Ectodermal cell (in vitro differentiated cells): ENCODE measurements at regions not wholly inside any gene's neighbourhood (a gene's known extent, or its start where the extent isn't known, plus 50 kb on each side); places are given as distances from the start of the nearest gene placed in this dataset.

Experiments
- H3K27ac ChIP-seq: 2 replicates; pipeline ENCODE4 v1.7.0; 2013; ENCODE audit warnings: mild to moderate bottlenecking, low read depth, low read length; ENCODE audit not compliant: insufficient read depth, poor library complexity, severe bottlenecking
- H3K27me3 ChIP-seq: 2 replicates; pipeline ENCODE4 v1.7.0; 2013; ENCODE audit warnings: mild to moderate bottlenecking, low read length; ENCODE audit not compliant: insufficient read depth, control insufficient read depth, poor library complexity, severe bottlenecking
- H3K36me3 ChIP-seq: one replicate; pipeline ENCODE4 v1.7.0; 2013; ENCODE audit warnings: low read length; ENCODE audit not compliant: control insufficient read depth, insufficient read depth
- H3K4me1 ChIP-seq: one replicate; pipeline ENCODE4 v1.7.0; 2013; ENCODE audit warnings: low read length; ENCODE audit not compliant: control insufficient read depth, insufficient read depth
- H3K4me3 ChIP-seq: 2 replicates; pipeline ENCODE4 v1.7.0; 2013; ENCODE audit warnings: low read depth, low read length, control low read depth; ENCODE audit not compliant: insufficient read depth
- H3K9me3 ChIP-seq: 2 replicates; pipeline ENCODE4 v1.7.0; 2013; ENCODE audit warnings: mild to moderate bottlenecking, low read length, moderate library complexity; ENCODE audit not compliant: control insufficient read depth
- WGBS, 2 experiments: methylation state at CpG; one replicate each; pipeline ENCODE4 v1.1.7; 2013; ENCODE audit warnings: missing lambda C conversion rate in 2 of 2; 5-methylcytosine and 5-hydroxymethylcytosine counted together

DNA sequence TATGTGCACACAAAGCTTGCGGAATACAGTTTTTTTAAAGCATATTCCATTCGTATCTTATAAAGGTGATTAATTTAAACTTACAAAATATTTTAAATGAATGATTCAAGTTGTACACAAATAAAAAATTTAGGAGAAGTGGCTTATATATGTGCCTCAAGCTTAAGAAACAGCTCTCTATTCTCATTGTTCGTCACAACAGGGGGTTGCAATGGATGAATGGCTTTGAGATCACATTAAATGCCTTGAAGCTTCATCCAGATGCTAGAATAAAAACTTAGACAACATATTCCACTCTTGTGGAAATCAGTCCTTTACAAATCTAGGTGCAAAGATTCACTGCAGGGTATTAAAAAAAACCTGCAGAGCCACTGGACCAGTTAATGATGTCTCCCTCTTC lies 303.9 kb upstream of the LRFN5 start:
- Histone ChIP-seq H3K27me3 (no peaks in the 10 kb centered on the region), H3K36me3 (no peaks in the 10 kb centered on the region), H3K4me3 (no peak overlapping the region), H3K9me3 (no peaks in the 10 kb centered on the region), H3K4me1 (no peaks in the 10 kb centered on the region), H3K27ac (no peak overlapping the region)
- 86 to 94% methylated on average over 1 of the region's 3 CpGs for WGBS, 2 experiments

- Histone ChIP-seq H3K27ac (no peak overlapping the region), H3K9me3 (no peaks in the 10 kb centered on the region)
- WGBS, 2 experiments: 90% methylated on average over 4 of the region's 4 CpGs; no CpG with 5 or more reads in 1 of the 2 experiments
Observed at GRCh38 chr14:41299924-41300323, 306.8 kb upstream of the LRFN5 start.

DNA sequence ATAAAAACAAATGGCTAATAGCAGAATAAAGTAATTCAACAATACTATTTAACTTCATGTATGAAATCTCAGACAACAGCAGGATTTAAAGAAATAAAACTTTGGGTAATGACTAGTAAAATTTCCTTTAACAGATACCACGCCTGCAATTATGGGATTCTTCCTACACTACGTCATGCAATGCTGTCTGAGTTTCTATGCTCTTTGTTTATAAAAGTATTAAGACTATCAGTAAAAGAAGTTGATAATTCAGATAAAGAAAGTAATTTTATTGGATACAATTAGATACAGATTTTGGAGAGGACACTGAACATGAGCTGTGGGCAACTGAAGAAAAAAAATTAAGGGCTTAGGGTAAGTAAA lies 308.4 kb upstream of the LRFN5 start:
- no peaks in the 10 kb centered on the region for H3K36me3 ChIP-seq
- no peaks in the 10 kb centered on the region for H3K27me3 ChIP-seq
- no peak overlapping the region for H3K4me3 ChIP-seq
- H3K9me3 ChIP-seq: no peaks in the 10 kb centered on the region
- H3K4me1 ChIP-seq: no peaks in the 10 kb centered on the region
- WGBS, 2 experiments: 100% methylated on average over 1 of the region's 2 CpGs; no CpG with 5 or more reads in 1 of the 2 experiments
- H3K27ac ChIP-seq: no peak overlapping the region

More at GRCh38 chr14:41299924-41300323, 306.8 kb upstream of the LRFN5 start:
- Histone ChIP-seq H3K27me3 (no peaks in the 10 kb centered on the region), H3K36me3 (no peaks in the 10 kb centered on the region), H3K4me3 (no peak overlapping the region), H3K4me1 (no peaks in the 10 kb centered on the region)

DNA sequence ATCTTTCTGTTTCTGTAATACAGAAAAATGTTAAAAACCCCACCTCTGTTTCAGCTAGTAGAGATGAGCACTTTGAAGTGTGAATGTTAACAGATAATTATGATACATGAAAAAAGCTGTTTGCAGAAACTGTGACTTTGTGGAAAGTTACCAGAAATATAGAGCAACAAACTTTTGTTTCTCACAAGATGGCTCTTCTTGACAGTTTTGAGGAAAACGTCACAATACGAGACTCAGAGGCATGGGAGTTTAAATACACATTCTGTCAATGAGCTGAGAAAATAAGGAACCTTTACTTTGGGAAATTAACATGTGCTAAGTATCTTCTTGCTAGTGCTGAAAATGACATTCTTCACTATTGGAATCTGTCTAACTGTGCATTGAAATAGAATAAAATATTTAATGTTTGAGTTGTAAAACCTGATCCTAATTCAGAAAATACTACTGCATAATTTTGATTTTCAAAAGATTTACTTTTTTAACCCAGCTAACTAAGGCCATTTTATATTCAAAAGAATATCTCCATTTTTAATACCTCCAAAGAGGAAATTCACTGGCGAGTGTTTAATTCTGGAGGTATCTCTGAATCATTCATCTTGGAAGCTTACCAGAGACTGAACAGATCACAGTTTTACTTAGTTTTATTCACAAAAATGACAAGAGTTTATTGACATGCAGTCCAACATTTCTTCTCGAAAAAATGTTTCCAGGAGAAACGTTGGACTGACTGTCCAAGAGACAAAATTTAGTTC lies 308.9 kb upstream of the LRFN5 start:
- no peaks in the 10 kb centered on the region for H3K36me3 ChIP-seq
- no peak overlapping the region for H3K4me3 ChIP-seq
- H3K27ac ChIP-seq: no peak overlapping the region
- no peaks in the 10 kb centered on the region for H3K9me3 ChIP-seq
- WGBS, 2 experiments: 73 to 76% methylated on average over 5 of the region's 5 CpGs
- H3K27me3 ChIP-seq: no peaks in the 10 kb centered on the region
- H3K4me1 ChIP-seq: no peaks in the 10 kb centered on the region

GRCh38 chr14:41295734-41296133 lies 310.9 kb upstream of the LRFN5 start:
- no peak overlapping the region for H3K27ac ChIP-seq
- H3K36me3 ChIP-seq: no peaks in the 10 kb centered on the region
- no peaks in the 10 kb centered on the region for H3K27me3 ChIP-seq
- no peak overlapping the region for H3K4me3 ChIP-seq
- H3K9me3 ChIP-seq: no peaks in the 10 kb centered on the region
- H3K4me1 ChIP-seq: no peaks in the 10 kb centered on the region
- WGBS, 2 experiments: no CpG with 5 or more reads among the region's 3 CpGs

- WGBS, 2 experiments: 92 to 95% methylated on average over 5 of the region's 5 CpGs
- no peaks in the 10 kb centered on the region for H3K27me3 ChIP-seq
- H3K27ac ChIP-seq: no peak overlapping the region
- H3K4me1 ChIP-seq: no peaks in the 10 kb centered on the region
- H3K36me3 ChIP-seq: no peaks in the 10 kb centered on the region
- no peak overlapping the region for H3K4me3 ChIP-seq
- no peaks in the 10 kb centered on the region for H3K9me3 ChIP-seq
Observed at GRCh38 chr14:41289025-41289424, 317.7 kb upstream of the LRFN5 start.

GRCh38 chr14:41285186-41285748 lies 321.4 kb upstream of the LRFN5 start:
- Histone ChIP-seq H3K4me3 (no peak overlapping the region), H3K27me3 (no peaks in the 10 kb centered on the region), H3K27ac (no peak overlapping the region), H3K4me1 (no peaks in the 10 kb centered on the region), H3K9me3 (no peaks in the 10 kb centered on the region), H3K36me3 (no peaks in the 10 kb centered on the region)
- WGBS, 2 experiments: 62 to 71% methylated on average over 3 to 4 of the region's 4 CpGs

DNA sequence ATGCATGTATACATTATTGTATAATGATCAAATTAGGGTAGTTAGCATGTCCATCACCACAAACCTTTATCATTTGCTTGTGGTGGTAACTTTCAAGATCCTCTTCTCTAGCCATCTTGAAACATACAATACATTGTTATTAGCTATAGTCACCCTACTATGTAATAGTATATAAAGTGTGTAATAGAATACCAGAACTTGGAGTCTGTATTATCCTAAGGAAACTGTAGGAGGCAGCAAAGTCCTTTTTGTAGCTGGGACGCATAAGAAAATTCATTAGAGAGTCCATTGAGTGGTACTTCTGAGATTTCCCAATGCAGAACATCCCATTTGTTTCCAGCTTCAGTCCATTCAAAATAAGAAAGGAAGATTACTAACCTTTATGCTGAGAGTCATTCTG lies 325.9 kb upstream of the LRFN5 start:
- H3K27me3 ChIP-seq: no peaks in the 10 kb centered on the region
- no peak overlapping the region for H3K4me3 ChIP-seq
- H3K36me3 ChIP-seq: no peaks in the 10 kb centered on the region
- H3K9me3 ChIP-seq: no peaks in the 10 kb centered on the region
- H3K4me1 ChIP-seq: no peaks in the 10 kb centered on the region
- 45 to 50% methylated on average over 1 of the region's 1 CpG for WGBS, 2 experiments
- no peak overlapping the region for H3K27ac ChIP-seq

GRCh38 chr14:41277450-41277849 lies 329.2 kb upstream of the LRFN5 start:
- Histone ChIP-seq H3K36me3 (no peaks in the 10 kb centered on the region), H3K4me1 (no peaks in the 10 kb centered on the region), H3K27me3 (no peaks in the 10 kb centered on the region), H3K9me3 (no peaks in the 10 kb centered on the region), H3K4me3 (no peak overlapping the region), H3K27ac (no peak overlapping the region)
- 87 to 91% methylated on average over 1 to 2 of the region's 2 CpGs for WGBS, 2 experiments

DNA sequence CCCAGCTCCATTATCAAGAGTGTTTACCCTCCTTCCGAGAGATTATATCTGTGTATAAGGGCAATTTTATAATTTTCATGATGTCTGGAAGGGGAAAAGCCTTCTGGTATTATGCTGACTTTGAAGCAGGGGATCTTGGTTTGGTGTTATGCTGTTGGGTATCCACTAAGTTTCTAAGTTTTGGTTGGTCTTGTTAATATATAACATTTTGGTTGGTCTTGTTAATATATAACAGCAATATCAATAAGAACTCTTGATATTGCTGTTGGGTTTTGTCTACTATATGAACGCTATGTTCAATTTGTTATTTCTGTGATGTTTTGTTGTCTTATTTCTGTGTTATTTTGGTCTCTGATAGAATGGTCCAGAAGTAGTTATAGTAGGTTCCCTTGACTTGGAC lies 349.2 kb upstream of the LRFN5 start:
- Histone ChIP-seq H3K36me3 (no peaks in the 10 kb centered on the region), H3K27me3 (no peaks in the 10 kb centered on the region), H3K4me1 (no peaks in the 10 kb centered on the region), H3K9me3 (no peaks in the 10 kb centered on the region), H3K27ac (no peak overlapping the region), H3K4me3 (no peak overlapping the region)
- 85 to 100% methylated on average over 2 of the region's 2 CpGs for WGBS, 2 experiments
